ENCODE measurements at regions not wholly inside any gene's neighbourhood (a gene's known extent, or its start where the extent isn't known, plus 50 kb on each side); places are given as distances from the start of the nearest gene placed in this dataset.

GRCh38 chr4:41380511-41381157 is 123.9 kb downstream of the UCHL1 start:
- no peak overlapping the region for H3K4me3 ChIP-seq
- H3K27ac ChIP-seq: no peak overlapping the region
- in situ Hi-C loops (cut with MboI; ENCODE audit: low pct_unique_long_range_greater_than_20kb in 2 of 9, low sequenced_read_pairs in 9 of 9, unreplicated experiment in 9 of 9): no loop called here
- peak in 3 of 8 experiments; percentile 14 to 23 (median 19) for ATAC-seq (replicated peaks in 6 of 8)
- WGBS, 10 experiments: 0 to 100% (median 88%) methylated on average over 1 of the region's 1 CpG; no CpG with 5 or more reads in 3 of the 10 experiments
- H3K4me1 ChIP-seq (replicated peaks in 1 of 2): peaks cover 0 to 3% of the 10 kb centered on the region in 2 donors

- no peak overlapping the region for H3K27ac ChIP-seq
- no peak overlapping the region for H3K4me3 ChIP-seq
- WGBS, 10 experiments: 40 to 100% (median 94%) methylated on average over 1 to 2 of the region's 3 CpGs; no CpG with 5 or more reads in 4 of the 10 experiments
- peak in 1 of 8 experiments; percentile 15 for ATAC-seq (replicated peaks in 6 of 8)
- peaks cover 0 to 3% of the 10 kb centered on the region in 2 donors for H3K4me1 ChIP-seq (replicated peaks in 1 of 2)
- in situ Hi-C loops (cut with MboI; ENCODE audit: low pct_unique_long_range_greater_than_20kb in 2 of 9, low sequenced_read_pairs in 9 of 9, unreplicated experiment in 9 of 9): no loop called here
Measured at GRCh38 chr4:41381384-41381783, 124.7 kb downstream of the UCHL1 start.

GRCh38 chr4:41384992-41385391 is 128.3 kb downstream of the UCHL1 start:
- no peak overlapping the region for H3K27ac ChIP-seq
- WGBS, 10 experiments: 0 to 100% (median 92%) methylated on average over 1 of the region's 1 CpG; no CpG with 5 or more reads in 2 of the 10 experiments
- peaks cover 0 to 3% of the 10 kb centered on the region in 2 donors for H3K4me1 ChIP-seq (replicated peaks in 1 of 2)
- peak in 3 of 8 experiments; percentile 8 to 16 (median 15) for ATAC-seq (replicated peaks in 6 of 8)
- in situ Hi-C loops (cut with MboI; ENCODE audit: low pct_unique_long_range_greater_than_20kb in 2 of 9, low sequenced_read_pairs in 9 of 9, unreplicated experiment in 9 of 9): no loop called here
- no peak overlapping the region for H3K4me3 ChIP-seq

- ATAC-seq (replicated peaks in 6 of 8): peak in 1 of 8 experiments; percentile 28
- in situ Hi-C loops (cut with MboI; ENCODE audit: low pct_unique_long_range_greater_than_20kb in 2 of 9, low sequenced_read_pairs in 9 of 9, unreplicated experiment in 9 of 9): no loop called here
- Histone ChIP-seq H3K27ac (no peak overlapping the region), H3K4me3 (no peak overlapping the region), H3K4me1 (replicated peaks in 1 of 2) (peaks cover 0 to 3% of the 10 kb centered on the region in 2 donors)
- WGBS, 10 experiments: 30 to 100% (median 75%) methylated on average over 1 of the region's 1 CpG; no CpG with 5 or more reads in 5 of the 10 experiments
Measured at GRCh38 chr4:41385481-41385880, 128.8 kb downstream of the UCHL1 start.

GRCh38 chr4:41388080-41388479 is 131.4 kb downstream of the UCHL1 start:
- Histone ChIP-seq H3K27ac (no peak overlapping the region), H3K4me3 (no peak overlapping the region), H3K4me1 (replicated peaks in 1 of 2) (peaks cover 0 to 6% of the 10 kb centered on the region in 2 donors)
- 29 to 100% (median 83%) methylated on average over 1 to 2 of the region's 2 CpGs; no CpG with 5 or more reads in 3 of the 10 experiments for WGBS, 10 experiments
- ATAC-seq (replicated peaks in 6 of 8): peak in 3 of 8 experiments; percentile 30 to 65 (median 46)
- in situ Hi-C loops (cut with MboI; ENCODE audit: low pct_unique_long_range_greater_than_20kb in 2 of 9, low sequenced_read_pairs in 9 of 9, unreplicated experiment in 9 of 9): no loop called here

- Histone ChIP-seq H3K4me1 (replicated peaks in 1 of 2) (peaks cover 0 to 11% of the 10 kb centered on the region in 2 donors), H3K4me3 (no peak overlapping the region), H3K27ac (no peak overlapping the region)
- ATAC-seq (replicated peaks in 6 of 8): peak in 1 of 8 experiments; percentile 25
- in situ Hi-C loops (cut with MboI; ENCODE audit: low pct_unique_long_range_greater_than_20kb in 2 of 9, low sequenced_read_pairs in 9 of 9, unreplicated experiment in 9 of 9): no loop called here
- WGBS, 10 experiments: 40 to 100% (median 91%) methylated on average over 1 to 3 of the region's 3 CpGs; no CpG with 5 or more reads in 3 of the 10 experiments
Measured at GRCh38 chr4:41389356-41389755, 132.6 kb downstream of the UCHL1 start.

GRCh38 chr4:41390661-41391060 is 133.9 kb downstream of the UCHL1 start:
- H3K4me3 ChIP-seq: no peak overlapping the region
- peaks cover 0 to 7% of the 10 kb centered on the region in 2 donors for H3K4me1 ChIP-seq (replicated peaks in 1 of 2)
- H3K27ac ChIP-seq: no peak overlapping the region
- WGBS, 10 experiments: 8 to 100% (median 80%) methylated on average over 1 to 2 of the region's 2 CpGs; no CpG with 5 or more reads in 3 of the 10 experiments
- no peak for ATAC-seq (replicated peaks in 6 of 8)
- in situ Hi-C loops (cut with MboI; ENCODE audit: low pct_unique_long_range_greater_than_20kb in 2 of 9, low sequenced_read_pairs in 9 of 9, unreplicated experiment in 9 of 9): no loop called here

- WGBS, 10 experiments: 25 to 100% (median 83%) methylated on average over 1 to 2 of the region's 2 CpGs; no CpG with 5 or more reads in 1 of the 10 experiments
- in situ Hi-C loops (cut with MboI; ENCODE audit: low pct_unique_long_range_greater_than_20kb in 2 of 9, low sequenced_read_pairs in 9 of 9, unreplicated experiment in 9 of 9): no loop called here
- no peak overlapping the region for H3K4me3 ChIP-seq
- H3K4me1 ChIP-seq (replicated peaks in 1 of 2): peaks cover 4 to 9% of the 10 kb centered on the region in 2 donors
- no peak for ATAC-seq (replicated peaks in 6 of 8)
- no peak overlapping the region for H3K27ac ChIP-seq
Measured at GRCh38 chr4:41391271-41391670, 134.5 kb downstream of the UCHL1 start.

- 71 to 94% (median 87%) methylated on average over 1 to 2 of the region's 2 CpGs; no CpG with 5 or more reads in 4 of the 10 experiments for WGBS, 10 experiments
- Histone ChIP-seq H3K4me3 (no peak overlapping the region), H3K27ac (no peak overlapping the region), H3K4me1 (replicated peaks in 1 of 2) (peaks cover 21 to 22% of the 10 kb centered on the region in 2 donors)
- in situ Hi-C loops (cut with MboI; ENCODE audit: low pct_unique_long_range_greater_than_20kb in 2 of 9, low sequenced_read_pairs in 9 of 9, unreplicated experiment in 9 of 9): no loop called here
- peak in 1 of 8 experiments; percentile 13 for ATAC-seq (replicated peaks in 6 of 8)
Measured at GRCh38 chr4:41394481-41394894, 137.8 kb downstream of the UCHL1 start.

- 54 to 82% (median 77%) methylated on average over 1 to 2 of the region's 2 CpGs; no CpG with 5 or more reads in 1 of the 10 experiments for WGBS, 10 experiments
- in situ Hi-C loops (cut with MboI; ENCODE audit: low pct_unique_long_range_greater_than_20kb in 2 of 9, low sequenced_read_pairs in 9 of 9, unreplicated experiment in 9 of 9): no loop called here
- Histone ChIP-seq H3K4me1 (replicated peaks in 1 of 2) (peaks cover 21 to 22% of the 10 kb centered on the region in 2 donors), H3K27ac (no peak overlapping the region), H3K4me3 (no peak overlapping the region)
- peak in 4 of 8 experiments; percentile 36 to 80 (median 60) for ATAC-seq (replicated peaks in 6 of 8)
Measured at GRCh38 chr4:41396214-41396613, 139.5 kb downstream of the UCHL1 start.

- Histone ChIP-seq H3K27ac (no peak overlapping the region), H3K4me3 (no peak overlapping the region), H3K4me1 (replicated peaks in 1 of 2) (peaks cover 21 to 22% of the 10 kb centered on the region in 2 donors)
- in situ Hi-C loops (cut with MboI; ENCODE audit: low pct_unique_long_range_greater_than_20kb in 2 of 9, low sequenced_read_pairs in 9 of 9, unreplicated experiment in 9 of 9): no loop called here
- 8 to 100% (median 70%) methylated on average over 1 to 2 of the region's 2 CpGs; no CpG with 5 or more reads in 1 of the 10 experiments for WGBS, 10 experiments
- no peak for ATAC-seq (replicated peaks in 6 of 8)
Measured at GRCh38 chr4:41396869-41397268, 140.1 kb downstream of the UCHL1 start.

GRCh38 chr4:41399231-41399630 is 138.7 kb upstream of the LIMCH1 start:
- Histone ChIP-seq H3K4me1 (replicated peaks in 1 of 2) (peaks cover 14 to 21% of the 10 kb centered on the region in 2 donors), H3K4me3 (no peak overlapping the region), H3K27ac (no peak overlapping the region)
- 0 to 100% (median 72%) methylated on average over 1 of the region's 1 CpG for WGBS, 10 experiments
- in situ Hi-C loops (cut with MboI; ENCODE audit: low pct_unique_long_range_greater_than_20kb in 2 of 9, low sequenced_read_pairs in 9 of 9, unreplicated experiment in 9 of 9): no loop called here
- no peak for ATAC-seq (replicated peaks in 6 of 8)

GRCh38 chr4:41400296-41400695 is 137.7 kb upstream of the LIMCH1 start:
- no peak overlapping the region for H3K4me3 ChIP-seq
- WGBS, 10 experiments: 39 to 100% (median 86%) methylated on average over 1 to 2 of the region's 2 CpGs; no CpG with 5 or more reads in 1 of the 10 experiments
- in situ Hi-C loops (cut with MboI; ENCODE audit: low pct_unique_long_range_greater_than_20kb in 2 of 9, low sequenced_read_pairs in 9 of 9, unreplicated experiment in 9 of 9): no loop called here
- ATAC-seq (replicated peaks in 6 of 8): no peak
- H3K27ac ChIP-seq: no peak overlapping the region
- H3K4me1 ChIP-seq (replicated peaks in 1 of 2): peaks cover 19 to 21% of the 10 kb centered on the region in 2 donors

All from motor neuron (in vitro differentiated cells).